NCI-H2196 (cell line): ENCODE measurements at regions not wholly inside any gene's neighbourhood (a gene's known extent, or its start where the extent isn't known, plus 50 kb on each side); places are given as distances from the start of the nearest gene placed in this dataset.
"Not testable (repeated sequence)": the region's sequence is repeated elsewhere in the genome, so short reads cannot be mapped to it uniquely, and the experiment has no call there.

Experiments used
- DNase-seq: peaks from one replicate; lab custom pipeline; 2025; ENCODE audit not compliant: unreplicated experiment; lab: John Stamatoyannopoulos, UW

DNA sequence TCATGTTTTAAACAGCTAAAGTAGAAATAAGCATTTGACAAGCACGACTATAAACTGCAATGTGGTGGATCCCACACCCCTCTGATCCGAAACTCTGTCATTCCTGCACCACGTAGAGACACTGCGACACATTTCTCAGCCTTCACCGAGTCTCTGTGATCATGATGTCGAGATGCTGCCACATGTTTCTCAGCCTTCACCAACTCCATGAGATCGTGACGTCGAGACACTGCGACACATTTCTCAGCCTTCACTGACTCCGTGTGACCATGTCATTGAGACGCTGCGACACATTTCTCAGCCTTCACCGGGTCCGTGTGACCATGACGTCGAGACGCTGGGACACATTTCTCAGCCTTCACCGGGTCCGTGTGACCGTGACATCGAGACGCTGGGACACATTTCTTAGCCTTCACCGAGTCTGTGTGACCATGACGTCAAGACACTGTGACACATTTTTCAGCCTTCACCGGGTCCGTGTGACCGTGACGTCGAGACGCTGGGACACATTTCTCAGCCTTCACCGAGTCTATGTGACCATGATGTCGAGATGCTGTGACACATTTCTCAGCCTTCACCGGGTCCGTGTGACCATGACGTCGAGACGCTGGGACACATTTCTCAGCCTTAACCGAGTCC, 143.0 kb downstream of the TTLL2 start:
- no peak for DNase-seq

DNA sequence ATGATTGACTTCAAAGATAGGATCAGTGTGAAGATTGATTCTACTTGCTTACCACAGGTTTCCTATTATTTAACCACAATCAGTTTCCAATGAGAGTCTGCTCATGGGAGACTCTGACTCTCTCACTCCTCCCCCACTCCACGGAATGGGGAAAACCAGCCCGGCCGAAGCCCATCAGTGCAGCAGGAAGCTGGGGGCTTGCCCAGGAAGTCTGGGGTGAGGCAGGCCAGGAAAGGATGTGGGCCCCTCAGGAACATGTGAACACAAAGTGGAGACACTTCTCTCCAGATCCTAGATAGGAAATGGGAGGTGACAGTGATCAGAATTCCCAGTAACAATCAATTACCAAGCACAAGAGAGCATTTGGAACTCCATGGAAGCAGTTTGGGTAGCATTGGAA, 144.2 kb downstream of the TTLL2 start:
- DNase-seq = no peak

DNA sequence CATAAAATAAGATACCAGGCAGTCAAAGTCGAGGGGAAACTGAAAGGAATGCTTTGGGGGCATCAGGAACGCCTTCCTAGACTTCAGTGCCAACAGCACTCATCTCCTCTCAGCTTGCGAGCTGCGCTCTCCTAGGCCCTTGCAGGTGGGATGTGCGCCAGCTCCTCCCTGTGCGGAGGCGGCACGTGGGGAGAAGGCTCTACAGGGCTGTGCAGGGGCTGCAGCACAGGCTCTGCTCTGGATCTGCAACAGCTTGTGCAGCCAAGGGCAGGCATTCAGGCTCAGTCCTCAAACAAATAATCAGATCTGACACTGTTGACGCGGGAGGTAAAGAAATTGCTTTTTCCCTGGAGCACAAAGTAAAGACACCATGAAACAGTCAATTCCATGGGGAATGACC, 144.8 kb downstream of the TTLL2 start:
- no peak for DNase-seq

DNA sequence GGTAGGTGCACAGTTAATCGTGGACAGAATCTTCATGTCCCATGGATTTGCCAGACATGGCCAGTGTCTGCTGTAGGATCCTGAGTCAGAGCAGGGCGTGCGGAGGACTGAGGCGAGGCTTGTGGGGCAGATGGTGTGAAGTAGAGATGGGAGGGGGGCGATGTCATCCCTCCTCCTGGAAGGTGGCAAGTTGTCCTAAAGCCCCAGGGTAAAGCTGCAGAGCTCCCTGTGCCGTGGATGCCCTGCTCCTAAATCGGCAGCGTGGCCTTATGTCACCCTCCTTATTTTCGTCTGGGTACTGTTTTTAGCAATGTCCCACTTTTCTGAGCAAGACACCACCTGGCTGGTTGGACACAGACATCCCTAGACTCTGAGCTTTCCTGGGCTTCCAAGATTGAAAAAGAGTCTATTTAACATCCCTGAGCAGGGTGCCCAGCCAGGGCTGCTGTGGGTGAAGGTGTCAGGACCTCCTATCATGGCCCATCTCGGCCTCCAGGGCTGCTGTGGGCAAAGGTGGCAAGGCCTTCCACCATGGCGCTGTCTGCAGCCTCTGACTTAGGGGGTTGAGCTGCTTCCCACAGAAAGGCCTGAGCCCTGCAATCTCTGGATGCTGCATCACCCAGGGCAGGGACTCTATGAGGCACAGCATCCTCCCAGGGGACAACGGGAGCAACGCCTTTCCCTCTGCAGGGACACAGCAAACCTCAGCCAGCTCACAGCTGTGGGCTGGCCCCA, 145.4 kb downstream of the TTLL2 start:
- no peak for DNase-seq

DNA sequence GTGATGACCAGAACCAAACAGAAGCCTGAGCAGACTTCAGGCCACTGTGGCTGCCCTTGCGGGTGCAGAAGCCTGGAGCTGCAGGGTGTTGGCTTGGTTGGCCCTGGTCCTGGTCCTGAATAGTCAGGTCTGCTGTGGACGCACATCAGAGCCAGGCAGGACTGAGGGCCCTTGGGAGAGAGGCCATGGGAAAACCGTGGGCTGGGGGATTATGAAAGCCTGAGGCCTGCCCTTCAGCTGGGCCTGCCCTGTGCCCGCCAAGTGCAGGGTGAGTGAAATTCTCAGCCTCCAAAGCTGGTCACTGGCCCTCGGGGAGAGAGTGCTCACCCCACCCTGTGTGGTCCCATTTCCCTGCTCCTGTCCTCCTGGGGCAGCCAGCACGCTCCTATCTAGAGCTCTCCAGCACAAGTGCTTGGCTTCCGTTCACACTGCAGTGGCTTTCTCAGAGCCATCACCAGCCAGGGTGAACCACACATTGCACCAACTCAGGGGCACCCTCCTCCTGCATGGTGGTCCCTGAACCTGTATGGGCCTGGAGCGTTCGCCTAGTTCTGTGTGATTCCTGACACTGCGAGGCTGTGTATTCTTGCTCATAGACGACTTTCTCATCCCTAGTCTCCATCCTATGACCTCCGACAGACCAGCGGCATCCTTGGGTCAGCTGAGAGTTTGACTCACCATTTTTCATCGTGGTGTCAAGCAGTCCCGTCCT, 146.1 kb downstream of the TTLL2 start:
- DNase-seq = no peak

DNA sequence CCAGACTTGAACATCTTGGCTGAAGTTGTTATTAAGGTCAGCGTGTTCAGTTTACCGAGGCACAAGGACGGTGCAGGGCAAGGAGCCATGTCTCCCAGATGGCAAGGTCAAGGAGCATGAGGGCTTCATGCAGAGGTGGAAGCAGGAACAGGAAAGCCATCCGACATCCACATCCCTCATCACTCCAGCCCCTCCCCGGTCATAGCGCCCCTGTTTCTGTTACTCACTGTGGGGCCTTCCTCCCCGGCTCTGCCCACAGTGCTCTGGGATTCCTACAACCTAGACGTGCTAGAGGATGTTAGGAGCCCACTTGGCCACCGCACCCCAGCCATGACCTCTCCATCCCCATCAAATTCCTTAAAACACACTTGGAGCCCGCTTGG, 146.7 kb downstream of the TTLL2 start:
- no peak for DNase-seq

DNA sequence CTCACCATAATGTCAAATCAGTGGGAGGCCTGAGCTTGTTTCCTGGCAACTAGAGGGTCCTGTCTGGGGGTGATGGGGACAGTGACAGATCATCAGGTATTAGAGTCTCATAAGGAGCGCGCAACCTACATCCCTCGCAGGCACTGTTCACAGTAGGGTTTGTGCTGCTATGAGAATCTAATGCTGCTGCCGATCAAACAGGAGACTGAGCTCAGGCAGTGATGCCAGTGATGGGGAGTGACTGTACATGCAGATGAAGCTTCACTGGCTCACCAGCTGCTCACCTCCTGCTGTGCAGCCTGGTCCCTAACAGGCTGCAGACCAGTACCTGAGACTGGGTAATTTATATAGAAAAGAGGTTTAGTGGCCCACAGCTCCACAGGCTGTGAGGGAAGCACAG, 147.3 kb downstream of the TTLL2 start:
- DNase-seq = no peak

DNA sequence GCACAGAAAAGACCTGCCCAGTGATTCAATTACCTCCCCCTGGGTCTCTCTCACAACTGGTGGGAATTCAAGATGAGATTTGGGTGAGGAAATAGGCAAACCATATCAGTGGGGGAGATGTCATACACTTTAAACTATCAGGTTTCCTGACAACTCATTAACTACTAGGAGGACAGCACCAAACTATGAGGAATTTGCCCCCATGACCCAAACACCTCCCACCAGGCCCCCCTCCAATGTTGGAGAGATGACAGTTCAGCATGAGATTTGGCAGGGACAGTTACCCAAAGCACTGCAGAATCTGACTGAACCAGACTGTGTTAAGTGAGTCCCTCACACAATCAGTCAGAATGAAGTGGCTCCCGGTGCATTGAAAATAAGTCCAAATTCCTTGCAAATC, 148.0 kb downstream of the TTLL2 start:
- no peak for DNase-seq

DNA sequence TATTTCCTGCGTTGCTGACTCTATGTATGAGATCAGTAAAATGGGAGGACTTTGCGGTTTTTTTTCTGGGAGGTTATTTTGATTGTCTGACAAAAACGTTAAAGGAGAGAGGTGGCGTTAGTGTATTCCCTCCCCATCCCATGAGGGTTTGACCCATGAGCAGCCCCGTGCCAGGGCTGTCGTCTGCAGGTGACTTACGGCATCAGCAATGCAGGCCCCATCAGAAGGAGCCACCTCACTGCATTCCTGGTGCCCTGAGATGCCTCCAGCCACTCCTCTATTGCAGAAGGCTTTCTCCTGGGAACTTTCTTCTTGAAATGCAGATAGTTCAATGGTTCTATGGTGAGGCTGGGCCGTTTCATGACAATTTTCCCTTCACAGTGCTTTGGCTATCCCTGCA, 149.3 kb downstream of the TTLL2 start:
- DNase-seq = no peak

DNA sequence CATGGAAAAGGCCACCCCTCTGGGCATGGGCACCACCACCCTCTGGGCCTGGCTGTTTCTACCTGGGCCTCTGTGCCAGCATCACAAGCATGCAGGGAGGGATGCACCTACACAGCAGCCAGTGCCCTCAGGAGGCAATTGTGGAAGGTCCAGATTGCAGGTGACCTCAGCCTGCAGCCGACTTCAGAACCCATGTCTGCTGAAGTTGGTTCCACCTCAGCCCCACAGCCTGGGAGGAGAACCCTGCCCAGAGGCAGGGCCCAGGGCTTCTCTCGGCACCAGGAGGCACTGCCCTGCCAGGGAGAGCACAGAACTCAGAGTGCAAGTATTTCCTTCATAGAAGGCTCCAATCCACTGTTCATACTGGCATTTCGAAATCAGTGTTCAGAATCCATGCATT, 149.8 kb downstream of the TTLL2 start:
- no peak for DNase-seq

DNA sequence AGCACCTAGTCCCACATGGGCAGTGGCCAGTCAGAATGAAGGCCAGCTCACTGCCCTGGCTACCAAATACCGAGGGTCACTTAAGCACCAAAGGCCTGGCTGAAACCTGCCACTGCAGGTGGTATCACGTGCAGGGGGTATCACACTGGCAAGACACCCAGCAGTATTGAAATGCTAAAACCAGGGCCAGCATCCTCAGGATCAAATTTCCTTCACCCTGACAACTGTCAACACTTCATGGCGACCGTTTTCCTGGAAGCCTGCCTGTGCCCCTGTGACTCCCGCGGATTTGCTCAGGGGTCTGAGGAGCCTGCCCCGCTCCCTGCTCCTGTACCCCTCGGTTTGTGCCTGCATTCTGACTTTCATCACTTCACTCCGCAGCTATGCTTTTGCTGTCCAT, 151.1 kb downstream of the TTLL2 start:
- no peak for DNase-seq

DNA sequence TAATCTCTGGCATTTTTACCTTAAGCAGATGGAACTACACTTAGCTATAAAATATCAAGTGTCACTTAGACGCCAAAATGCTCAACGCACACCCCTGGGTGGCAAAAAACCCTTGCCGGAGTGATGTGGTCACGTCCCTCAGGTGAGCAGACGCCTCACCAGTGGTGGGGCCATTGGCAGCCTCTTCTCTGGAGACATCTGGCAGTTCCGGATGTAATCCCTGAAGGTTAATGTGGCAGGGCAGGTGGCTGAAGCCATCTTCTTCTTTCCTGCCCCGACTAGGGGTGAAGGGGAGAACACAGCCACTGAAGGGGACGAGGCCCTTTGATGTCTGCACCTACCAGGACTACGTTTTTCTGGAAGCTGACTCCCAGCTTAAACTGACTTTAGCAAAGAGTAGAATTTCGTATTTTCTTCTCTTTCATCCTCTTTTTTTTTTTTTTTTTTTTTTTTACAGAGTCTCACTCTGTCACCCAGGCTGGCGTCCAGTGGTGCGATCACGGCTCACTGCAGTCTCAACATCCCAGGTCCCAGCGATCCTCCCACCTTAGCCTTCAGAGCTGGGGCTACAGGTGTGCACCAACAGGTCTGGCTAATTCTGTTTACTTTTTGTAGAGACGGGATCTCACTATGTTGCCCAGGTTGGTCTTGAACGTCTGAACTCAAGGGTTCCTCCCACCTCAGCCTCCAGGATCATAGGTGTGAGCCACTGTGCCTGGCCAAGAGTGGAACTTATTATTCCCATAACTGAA, 152.1 kb downstream of the TTLL2 start:
- no peak for DNase-seq

DNA sequence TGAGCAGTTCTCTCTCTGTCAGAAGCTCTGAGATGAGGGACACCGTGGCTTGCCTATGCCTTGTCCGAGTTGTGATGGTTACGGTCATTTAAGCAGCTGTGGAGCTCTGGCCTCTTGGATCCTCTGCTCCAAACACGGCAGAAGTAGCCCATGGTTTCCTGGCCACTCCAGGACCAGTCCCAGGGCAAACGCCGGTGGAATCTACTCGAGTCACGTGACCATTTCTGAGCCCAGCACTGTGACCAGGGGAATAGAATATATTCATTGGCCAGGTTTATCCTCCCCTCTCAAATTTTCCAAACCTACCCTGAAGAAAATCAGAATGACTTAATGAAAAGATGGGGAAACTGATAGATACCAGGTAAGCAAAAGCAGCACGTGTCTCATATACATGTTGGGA, 152.8 kb downstream of the TTLL2 start:
- DNase-seq = no peak

DNA sequence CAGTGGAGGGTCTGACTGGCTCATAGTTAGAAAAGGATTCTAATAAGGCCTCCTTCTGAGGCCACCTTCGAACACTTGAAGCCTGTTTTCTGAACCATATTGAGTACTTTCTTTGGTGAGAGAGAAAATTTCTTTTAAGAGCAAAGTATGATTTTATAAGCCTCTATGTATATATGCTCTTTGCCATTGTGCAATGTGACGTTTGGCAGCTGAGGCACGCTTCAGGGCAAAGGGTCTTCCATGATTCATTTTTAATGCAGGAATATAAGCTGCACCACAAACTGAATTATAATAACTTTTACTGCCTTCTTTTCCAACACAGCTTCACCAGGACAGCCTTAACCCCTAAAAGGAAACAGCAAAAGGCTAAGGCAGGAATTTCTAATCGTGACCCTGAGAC, 154.4 kb downstream of the TTLL2 start:
- no peak for DNase-seq

DNA sequence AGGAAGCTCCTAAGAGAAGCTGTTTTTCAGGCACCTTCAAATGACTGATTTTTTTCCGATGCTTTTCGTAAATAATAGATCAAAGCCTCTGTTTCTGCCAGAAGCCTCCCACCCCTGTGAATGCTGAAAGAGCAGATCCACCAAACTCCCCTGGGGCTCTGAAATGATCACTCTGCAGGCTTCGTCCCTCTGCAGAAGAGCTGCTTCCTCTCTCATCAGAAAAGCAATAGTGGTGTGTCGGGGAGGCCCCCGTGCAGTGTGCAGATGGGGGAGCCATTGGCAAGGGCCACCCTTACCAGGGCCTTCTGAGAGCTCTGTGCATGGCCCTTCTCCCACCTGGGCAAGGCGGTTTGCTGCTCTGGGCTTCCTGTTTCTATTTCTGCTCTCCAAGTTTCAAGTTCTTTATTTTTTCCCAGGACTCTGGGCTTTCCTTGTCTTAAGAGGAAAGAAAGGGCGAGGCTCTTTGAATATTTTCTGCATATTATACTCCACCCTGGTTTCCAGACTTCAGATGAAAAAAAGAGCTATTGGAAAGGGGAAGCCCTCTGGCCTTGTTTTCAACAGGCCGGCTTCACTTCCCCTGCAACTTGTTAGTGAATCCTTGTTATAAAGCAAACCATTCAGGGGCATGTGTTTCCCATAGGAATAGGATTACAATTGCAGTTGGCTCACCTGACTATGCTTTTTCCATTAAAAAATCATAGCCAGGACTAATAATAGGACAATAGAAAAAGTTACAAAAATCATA, 155.2 kb downstream of the TTLL2 start:
- DNase-seq = no peak

DNA sequence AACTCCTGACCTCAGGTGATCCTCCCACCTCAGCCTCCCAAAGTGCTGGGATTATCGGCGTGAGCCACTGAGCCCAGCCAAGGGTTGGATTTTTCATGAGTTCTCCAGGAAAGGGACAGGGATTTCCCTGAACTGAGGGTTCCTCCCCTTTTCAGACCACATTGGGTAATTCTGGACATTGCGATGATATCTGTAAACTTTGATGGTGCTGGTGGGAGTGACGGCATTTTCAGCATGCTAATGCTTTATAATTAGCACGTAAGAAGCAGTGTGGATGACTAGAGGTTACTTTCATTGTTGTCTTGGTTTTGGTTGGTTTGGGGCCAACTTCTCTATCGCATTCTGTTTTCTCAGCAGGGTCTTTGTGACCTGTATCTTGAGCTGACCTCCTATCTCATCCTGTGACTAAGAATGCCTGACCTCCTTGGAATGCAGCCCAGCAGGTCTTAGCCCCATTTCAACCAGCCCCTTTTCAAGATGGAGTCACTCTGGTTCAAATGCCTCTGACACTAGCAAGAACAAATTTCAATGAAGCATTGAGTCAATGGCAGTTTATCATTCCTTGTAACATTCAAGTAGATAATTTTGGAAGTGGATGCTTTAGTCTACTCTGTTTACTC, 156.5 kb downstream of the TTLL2 start:
- no peak for DNase-seq

DNA sequence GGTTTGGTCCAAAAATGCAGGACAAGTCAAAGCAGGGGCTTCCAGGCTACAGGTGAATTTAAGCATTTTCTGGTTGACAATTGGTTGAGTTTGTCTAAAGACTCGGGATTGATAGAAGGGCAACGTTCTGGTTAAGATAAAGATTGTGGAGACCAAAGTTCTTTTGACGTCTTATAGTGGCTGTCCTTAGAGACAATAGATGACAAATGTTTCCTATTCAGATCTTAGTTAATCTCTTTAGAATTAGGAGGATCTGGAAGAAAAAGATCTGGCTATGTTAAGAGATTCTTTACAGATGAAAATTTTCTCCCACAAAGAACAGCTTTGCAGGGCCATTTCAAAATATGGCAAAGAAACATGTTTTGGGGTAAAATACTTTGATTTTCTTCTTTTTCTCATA, 157.9 kb downstream of the TTLL2 start:
- not testable (repeated sequence) for DNase-seq

DNA sequence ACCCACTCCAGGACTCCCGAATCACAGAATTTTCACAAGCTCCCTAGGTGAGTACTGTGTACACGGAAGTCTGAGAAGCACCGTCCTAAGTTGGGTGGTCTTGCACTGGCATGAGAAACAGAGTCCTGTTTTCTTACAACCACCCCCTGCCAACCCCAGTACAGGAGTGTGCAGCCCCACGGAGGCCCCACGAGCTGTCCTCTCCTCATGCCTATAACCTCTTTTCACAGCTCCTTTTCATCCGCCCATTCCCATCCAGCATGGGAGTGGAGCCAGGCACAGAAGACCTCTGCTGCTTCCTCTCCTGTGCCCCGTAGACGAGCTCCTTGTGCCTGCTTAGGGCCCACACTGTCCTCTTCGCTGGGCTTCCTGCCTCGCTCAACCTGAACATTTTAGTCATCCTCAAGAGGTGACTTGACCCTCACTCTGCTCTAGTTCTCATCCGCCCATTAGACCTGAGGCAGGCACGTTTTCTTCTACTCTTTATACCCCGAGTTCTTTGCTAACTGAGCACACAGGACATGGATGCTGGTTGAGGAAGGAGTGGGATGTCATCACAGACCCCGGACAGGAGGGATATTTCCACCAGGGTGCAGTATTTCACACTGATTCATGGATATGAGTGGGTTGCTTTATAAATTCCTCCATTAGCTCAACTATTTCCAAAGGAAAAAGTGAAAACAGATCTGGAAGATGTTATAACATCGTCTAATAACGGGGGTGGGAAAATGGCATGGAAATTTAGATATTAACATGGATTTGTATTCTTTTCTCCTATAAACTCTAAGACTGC, 160.5 kb downstream of the TTLL2 start:
- no peak for DNase-seq

DNA sequence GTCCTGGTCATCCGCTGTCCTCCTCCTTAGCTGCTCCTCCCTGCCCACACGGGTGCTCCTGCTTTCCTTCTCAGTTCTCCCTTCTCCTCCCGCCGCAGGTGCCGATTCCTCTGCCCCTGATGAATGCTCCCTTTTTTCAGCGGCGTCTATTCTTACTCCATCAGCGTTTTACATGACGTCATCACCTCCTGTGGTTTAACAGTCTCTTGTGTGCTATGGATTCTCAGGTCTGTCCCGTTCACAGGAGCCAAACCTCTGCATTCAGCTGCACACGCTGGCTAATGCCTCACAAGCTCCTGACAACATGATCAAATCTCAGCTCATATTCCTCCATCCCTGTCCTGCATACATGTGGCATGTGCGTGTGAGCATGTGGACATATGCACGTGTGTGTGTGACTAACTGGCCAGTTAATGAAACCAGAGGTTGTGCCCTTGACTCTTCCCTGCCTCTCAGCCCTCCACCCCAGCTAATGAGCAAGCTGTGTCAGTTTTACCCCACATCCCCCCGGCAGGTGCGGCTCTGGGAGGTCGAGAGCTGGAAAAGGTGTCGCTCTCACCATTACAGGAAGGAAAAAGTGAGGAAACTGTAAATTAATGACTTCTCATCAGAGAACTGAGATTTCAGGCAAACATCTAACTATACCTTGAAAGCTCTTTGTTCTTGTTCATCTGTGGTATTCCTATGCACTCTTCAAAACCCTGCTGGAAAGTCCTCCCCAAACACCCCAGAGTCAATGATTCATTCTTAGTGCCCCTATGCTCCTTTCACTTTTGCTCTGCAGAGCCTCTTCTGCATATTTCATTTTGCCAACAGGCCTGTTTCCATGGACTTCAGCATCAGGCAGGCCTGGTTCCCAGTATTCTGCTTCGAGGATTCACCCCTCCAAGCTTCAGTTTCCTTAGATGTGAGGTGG, 163.1 kb downstream of the TTLL2 start:
- no peak for DNase-seq
